AG04450 (cell line): ENCODE measurements at regions not wholly inside any gene's neighbourhood (a gene's known extent, or its start where the extent isn't known, plus 50 kb on each side); places are given as distances from the start of the nearest gene placed in this dataset.

ENCODE experiments used
- CTCF ChIA-PET: fragments of 300-600, 350-600 bp; formaldehyde crosslinking; extraction: SDS; loops from one replicate; lab custom pipeline; 2022; ENCODE audit warnings: antibody characterized with exemption, inconsistent platforms; lab: Charles Lee
- POLR2A ChIA-PET: fragments of 350-600 bp; formaldehyde crosslinking; extraction: SDS; loops from one replicate; lab custom pipeline; 2021; ENCODE audit warnings: antibody characterized with exemption, inconsistent platforms; lab: Yijun Ruan, JAX
- DNase-seq: peaks from one replicate; pipeline ENCODE4 v3.0.0-alpha.2; 2011; ENCODE audit warnings: low read depth, low spot score
- H3K27ac ChIP-seq: one replicate; pipeline ENCODE4 v1.5.1; 2012; ENCODE audit warnings: low read depth, low read length, control low read depth
- H3K27me3 ChIP-seq: one replicate; pipeline ENCODE4 v1.6.0; 2012; ENCODE audit warnings: low read length; ENCODE audit not compliant: control insufficient read depth, insufficient read depth
- H3K4me3 ChIP-seq: 2 replicates; pipeline ENCODE4 v1.5.1; 2011; ENCODE audit warnings: mild to moderate bottlenecking, low read depth, low read length, control low read depth
- H3K9me3 ChIP-seq: 2 replicates; pipeline ENCODE4 v1.5.1; 2012; ENCODE audit warnings: low read length; ENCODE audit not compliant: control insufficient read depth, insufficient read depth
- CTCF ChIP-seq: IDR thresholded peaks from 2 replicates; pipeline ENCODE4 v1.5.1; 2011; ENCODE audit warnings: low read depth, low read length, control low read depth, inconsistent platforms

GRCh38 chr6:166057431-166057830, 110.2 kb downstream of the TBXT start:
- DNase-seq, result no peak
- Histone ChIP-seq H3K9me3 (peaks cover 7% of the 10 kb centered on the region; the same call in 1 of the 2 replicates), H3K4me3 (no peak overlapping the region), H3K27me3 (no peaks in the 10 kb centered on the region), H3K27ac (no peak overlapping the region)
- ChIA-PET POLR2A (no interaction called here), CTCF (interaction anchor here (1.2 kb wide), 1 partner anchor 172 kb away, joined by 4 read pairs; no protein-coding TSS in a partner anchor)
- TF ChIP-seq CTCF, result no peak

- TF ChIP-seq CTCF, result no peak
- DNase-seq, result peak; percentile 38
- Histone ChIP-seq H3K9me3 (peaks cover 7% of the 10 kb centered on the region; the same call in 1 of the 2 replicates), H3K27me3 (no peaks in the 10 kb centered on the region), H3K4me3 (no peak overlapping the region), H3K27ac (no peak overlapping the region)
- ChIA-PET POLR2A (interaction anchor here (0.8 to 1.5 kb wide), 2 partner anchors 10 to 22 kb away, joined by 3 read pairs; no protein-coding TSS in a partner anchor), CTCF (no interaction called here)
Observed at GRCh38 chr6:166056637-166057036, 111.0 kb downstream of the TBXT start.

- TF ChIP-seq CTCF, result no peak
- ChIA-PET CTCF (interaction anchor here (0.6 kb wide), 1 partner anchor 42 kb away, joined by 5 read pairs; no protein-coding TSS in a partner anchor), POLR2A (interaction anchor here (1.5 kb wide), 1 partner anchor 10 kb away, joined by 3 read pairs; no protein-coding TSS in a partner anchor)
- Histone ChIP-seq H3K27me3 (no peaks in the 10 kb centered on the region), H3K9me3 (peaks cover 9% of the 10 kb centered on the region; the same call in 1 of the 2 replicates), H3K27ac (no peak overlapping the region), H3K4me3 (no peak overlapping the region)
- no peak for DNase-seq
Observed at GRCh38 chr6:166055801-166056200, 111.8 kb downstream of the TBXT start.

DNA sequence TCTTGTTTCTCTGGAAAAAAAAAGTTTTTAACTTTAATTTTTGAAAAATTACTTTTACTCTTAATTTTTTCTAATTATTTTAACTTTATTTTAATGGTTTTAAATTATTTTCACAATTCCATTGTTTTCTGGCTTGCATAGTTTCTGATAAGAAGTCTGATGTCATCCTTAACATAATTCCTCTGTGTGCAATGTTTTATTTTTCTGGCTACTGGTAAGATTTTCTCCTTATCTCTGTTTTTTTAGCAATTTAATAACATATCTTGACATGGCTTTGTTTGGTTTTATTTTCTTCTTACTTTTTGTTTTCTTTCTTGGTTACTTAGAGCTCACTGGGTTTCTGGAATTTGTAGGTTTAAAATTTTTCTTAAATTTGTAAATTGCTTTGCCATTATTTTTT, 114.8 kb downstream of the TBXT start:
- no peak for TF ChIP-seq CTCF
- ChIA-PET CTCF (no interaction called here), POLR2A (no interaction called here)
- DNase-seq, result no peak
- peaks cover 9% of the 10 kb centered on the region; the same call in 1 of the 2 replicates for H3K9me3 ChIP-seq
- no peak overlapping the region for H3K27ac ChIP-seq
- H3K27me3 ChIP-seq, result no peaks in the 10 kb centered on the region
- H3K4me3 ChIP-seq, result no peak overlapping the region

GRCh38 chr6:166050559-166050958, 117.1 kb downstream of the TBXT start:
- H3K27ac ChIP-seq, result no peak overlapping the region
- CTCF ChIA-PET, result no interaction called here
- H3K27me3 ChIP-seq, result no peaks in the 10 kb centered on the region
- DNase-seq, result no peak
- POLR2A ChIA-PET, result no interaction called here
- H3K9me3 ChIP-seq, result peaks cover 9% of the 10 kb centered on the region; the same call in 1 of the 2 replicates
- no peak overlapping the region for H3K4me3 ChIP-seq
- no peak for TF ChIP-seq CTCF
